ENCODE measurements at regions not wholly inside any gene's neighbourhood (a gene's known extent, or its start where the extent isn't known, plus 50 kb on each side); places are given as distances from the start of the nearest gene placed in this dataset.

DNA sequence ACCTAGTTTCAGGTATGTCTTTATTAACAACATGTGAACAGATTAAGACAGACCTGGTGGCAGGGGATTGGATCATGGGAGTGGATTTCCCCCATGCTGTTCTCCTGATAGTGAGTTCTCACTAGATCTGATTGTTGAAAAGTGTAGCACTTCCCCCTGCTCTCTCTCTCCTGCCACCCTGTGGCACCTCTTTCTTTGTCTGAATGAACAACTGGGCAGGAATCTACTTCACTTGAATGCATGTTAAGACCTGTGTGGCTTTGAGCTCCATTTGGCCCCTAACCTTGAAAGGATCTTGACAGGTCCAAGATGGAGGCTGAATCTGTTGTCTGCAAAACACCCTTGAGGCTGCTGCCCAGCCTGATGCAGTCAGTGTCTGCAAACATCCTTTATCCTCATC, 194.4 kb downstream of the RNF144A start:
- TF ChIP-seq TAF1 (IDR thresholded peaks at IDR 0.05; ENCODE audit: low read depth, low read length) (no peak), POLR2AphosphoS5 (IDR thresholded peaks at IDR 0.05; ENCODE audit: low read depth, low read length) (no peak), POLR2A (IDR thresholded peaks at IDR 0.05; ENCODE audit: low read depth, low read length) (no peak)

Measured in GM12891 (cell line).